HL-60 (cell line): ENCODE measurements at regions not wholly inside any gene's neighbourhood (a gene's known extent, or its start where the extent isn't known, plus 50 kb on each side); places are given as distances from the start of the nearest gene placed in this dataset.

Experiments used
- DNase-seq, 2 experiments: peaks; one replicate each; pipeline ENCODE4 v3.0.0-alpha.2; 2010 to 2020; ENCODE audit warnings: low read depth in 1 of 2, low spot score in 1 of 2
- H3K27ac ChIP-seq: fragments of 250-450 bp; sonication (Bioruptor Pico); replicated peaks from 2 replicates; pipeline ENCODE4 v1.5.1; 2020; ENCODE audit warnings: mild to moderate bottlenecking, moderate library complexity
- H3K27me3 ChIP-seq: fragments of 250-450 bp; sonication (Bioruptor Pico); 2 replicates; pipeline ENCODE4 v1.5.1; 2021; ENCODE audit warnings: mild to moderate bottlenecking, moderate library complexity; ENCODE audit not compliant: insufficient read depth, poor library complexity, severe bottlenecking
- H3K4me3 ChIP-seq: replicated peaks from 2 replicates; pipeline ENCODE4 v1.5.1; 2011; ENCODE audit warnings: mild to moderate bottlenecking, control low read depth, low read length; ENCODE audit not compliant: insufficient read depth
- CTCF ChIP-seq: IDR thresholded peaks from one replicate; pipeline ENCODE4 v1.5.1; 2011; ENCODE audit warnings: low read length, control low read depth, inconsistent platforms; ENCODE audit not compliant: insufficient read depth
- GABPA ChIP-seq: IDR thresholded peaks from 2 replicates; pipeline ENCODE4 v1.6.1; 2012; ENCODE audit warnings: low read depth
- POLR2AphosphoS5 ChIP-seq: IDR thresholded peaks from 2 replicates; pipeline ENCODE4 v1.6.1; 2012; ENCODE audit warnings: low read depth
- REST ChIP-seq: IDR thresholded peaks from 2 replicates; pipeline ENCODE4 v1.6.1; 2012; ENCODE audit warnings: low read depth; ENCODE audit not compliant: insufficient replicate concordance
- SPI1 ChIP-seq: IDR thresholded peaks from 2 replicates; pipeline ENCODE4 v1.6.1; 2012; ENCODE audit warnings: low read depth, mild to moderate bottlenecking, borderline replicate concordance

- DNase-seq: peak in 1 of 2 experiments; percentile 1
- no peak for TF ChIP-seq CTCF
- no peak for TF ChIP-seq REST
- no peak for TF ChIP-seq GABPA
- TF ChIP-seq POLR2AphosphoS5: no peak
- no peak for TF ChIP-seq SPI1
- Histone ChIP-seq H3K4me3 (no peak overlapping the region), H3K27ac (no peak overlapping the region), H3K27me3 (no peaks in the 10 kb centered on the region)
Observed at GRCh38 chr5:117713585-117714198, 1139.1 kb upstream of the SEMA6A start.

- no peak overlapping the region for H3K27ac ChIP-seq
- TF ChIP-seq SPI1 (no peak), GABPA (no peak), CTCF (no peak), REST (no peak), POLR2AphosphoS5 (no peak)
Observed at GRCh38 chr5:117701062-117701461, 1126.4 kb upstream of the SEMA6A start.

GRCh38 chr5:117692606-117693005, 1118.0 kb upstream of the SEMA6A start:
- H3K27ac ChIP-seq: no peak overlapping the region
- DNase-seq: no peak
- TF ChIP-seq GABPA (no peak), SPI1 (no peak), REST (no peak), POLR2AphosphoS5 (no peak), CTCF (no peak)
- no peak overlapping the region for H3K4me3 ChIP-seq
- no peaks in the 10 kb centered on the region for H3K27me3 ChIP-seq

More at GRCh38 chr5:117701062-117701461, 1126.4 kb upstream of the SEMA6A start:
- no peak for DNase-seq
- no peaks in the 10 kb centered on the region for H3K27me3 ChIP-seq
- H3K4me3 ChIP-seq: no peak overlapping the region
